GM18867 (cell line): ENCODE measurements at regions not wholly inside any gene's neighbourhood (a gene's known extent, or its start where the extent isn't known, plus 50 kb on each side); places are given as distances from the start of the nearest gene placed in this dataset.
"Not testable (repeated sequence)": the region's sequence is repeated elsewhere in the genome, so short reads cannot be mapped to it uniquely, and the experiment has no call there.

Experiments used
- ATAC-seq: cut with Tn5 transposase; IDR thresholded peaks from one replicate; pipeline ENCODE4 v1.9.1; 2021; ENCODE audit warnings: mild to moderate bottlenecking, moderate library complexity; ENCODE audit not compliant: unreplicated experiment

DNA sequence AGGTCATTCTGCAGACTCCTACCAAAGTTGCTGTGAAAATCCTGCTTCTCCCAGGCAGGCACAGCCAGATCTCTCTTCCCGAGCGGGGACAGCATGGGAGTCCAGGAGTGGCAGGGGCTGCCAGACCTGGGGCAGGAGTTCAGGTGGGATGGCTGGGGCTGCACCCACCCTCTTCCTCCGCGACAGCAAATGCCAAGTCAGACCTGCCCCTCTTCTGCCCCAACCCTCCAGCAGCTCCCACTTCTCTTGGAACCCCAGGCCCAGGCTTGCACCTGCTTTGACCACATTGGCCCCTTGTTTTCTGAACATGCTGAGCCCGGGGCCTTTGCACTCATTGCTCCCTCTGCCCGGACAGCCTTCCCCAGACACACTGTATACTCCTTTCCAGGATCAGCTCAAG is 288.2 kb upstream of the HS6ST1 start:
- ATAC-seq: no peak

DNA sequence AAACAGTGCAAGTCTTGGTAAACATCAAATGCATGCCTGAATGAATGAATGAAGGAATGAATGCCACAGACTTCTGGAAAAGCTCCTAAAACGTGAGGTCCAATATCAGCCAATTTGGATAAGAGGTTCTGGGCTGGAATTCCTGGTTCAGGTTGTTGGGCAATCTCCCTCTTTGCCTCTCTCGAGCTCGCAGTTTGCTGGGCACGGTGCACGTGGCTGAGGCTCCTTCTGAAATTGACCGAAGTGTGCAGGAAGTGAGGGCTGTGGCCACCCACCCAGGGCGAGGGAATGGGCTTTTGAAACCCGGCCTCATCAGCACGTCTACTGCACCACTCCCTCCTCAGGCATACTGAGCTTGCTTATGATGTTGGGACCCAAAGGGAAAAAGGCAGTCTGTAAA is 288.8 kb upstream of the HS6ST1 start:
- ATAC-seq: no peak

DNA sequence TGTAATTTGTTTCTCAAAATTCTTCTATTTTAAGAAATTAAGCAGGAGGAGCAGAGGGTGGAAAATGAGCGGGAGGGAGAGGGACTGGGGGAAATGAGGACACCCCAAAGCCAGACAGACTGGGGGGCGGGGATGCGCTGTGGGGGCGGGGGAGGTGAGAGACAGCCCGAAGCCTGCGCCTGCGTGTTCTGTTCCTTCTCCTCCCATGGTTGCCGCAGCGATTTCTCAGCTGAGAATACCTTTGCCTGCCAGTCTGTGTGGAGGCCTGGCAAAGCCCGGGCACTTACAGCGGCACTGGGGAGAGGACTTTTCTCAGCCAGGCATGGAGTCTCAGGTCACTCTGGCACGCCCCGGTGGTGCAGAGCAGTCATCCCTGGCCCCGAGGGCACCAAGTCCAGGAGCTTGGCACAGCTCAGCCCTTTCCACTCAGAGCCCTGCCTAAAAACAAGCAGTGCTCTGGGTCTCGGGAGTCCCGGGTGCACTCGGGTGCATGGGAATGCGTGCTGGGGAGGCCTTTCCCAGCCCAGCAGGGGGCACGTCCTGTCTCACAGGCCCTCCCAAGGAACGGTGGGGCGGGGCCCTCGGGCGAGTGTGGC is 289.3 kb upstream of the HS6ST1 start:
- ATAC-seq: no peak

DNA sequence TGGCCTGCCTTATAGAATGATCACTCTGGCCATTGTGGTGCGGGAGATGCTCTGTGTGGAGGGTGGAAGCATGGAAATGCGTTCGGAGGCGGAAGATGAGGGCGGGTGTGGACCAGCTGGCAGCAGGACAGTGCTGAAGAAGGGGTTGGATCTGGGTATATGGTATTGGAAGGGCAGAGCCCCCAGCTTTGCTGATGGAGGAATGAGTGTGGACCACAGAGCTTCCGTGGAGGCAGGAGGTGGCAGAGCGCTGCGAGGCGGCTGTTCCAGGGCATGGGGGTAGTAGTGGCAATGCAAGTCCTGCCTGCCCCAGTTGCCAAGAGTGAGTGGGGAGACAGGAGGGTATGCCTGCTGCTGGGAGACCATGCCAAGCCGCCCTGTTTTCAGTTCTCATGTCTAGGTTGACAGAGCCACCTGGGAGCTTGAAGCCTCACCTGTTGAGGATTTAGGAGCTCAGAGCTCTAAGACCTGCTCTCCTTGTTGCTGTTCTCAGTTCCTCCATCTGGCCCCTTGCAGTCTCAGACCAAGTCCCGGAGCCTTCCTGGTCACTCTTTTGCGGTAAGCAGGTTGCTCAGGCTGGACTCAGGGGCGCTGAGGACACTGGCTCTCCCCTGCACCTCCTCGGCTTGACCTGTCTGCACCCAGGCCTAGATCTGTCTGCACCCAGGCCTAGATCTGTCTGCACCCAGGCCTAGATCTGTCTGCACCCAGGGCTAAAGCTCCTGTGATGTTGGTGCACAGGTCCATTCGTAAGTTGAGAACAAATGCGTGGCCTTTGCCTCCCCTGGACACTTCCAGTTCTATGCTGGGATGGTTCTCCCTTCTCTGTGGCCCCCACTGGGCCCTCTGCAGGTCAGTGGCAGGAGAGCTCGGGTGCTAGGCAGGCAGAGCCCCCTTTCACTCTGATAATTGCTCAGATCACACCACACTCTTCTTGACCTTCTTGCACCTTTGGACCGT is 290.5 kb upstream of the HS6ST1 start:
- no peak for ATAC-seq

DNA sequence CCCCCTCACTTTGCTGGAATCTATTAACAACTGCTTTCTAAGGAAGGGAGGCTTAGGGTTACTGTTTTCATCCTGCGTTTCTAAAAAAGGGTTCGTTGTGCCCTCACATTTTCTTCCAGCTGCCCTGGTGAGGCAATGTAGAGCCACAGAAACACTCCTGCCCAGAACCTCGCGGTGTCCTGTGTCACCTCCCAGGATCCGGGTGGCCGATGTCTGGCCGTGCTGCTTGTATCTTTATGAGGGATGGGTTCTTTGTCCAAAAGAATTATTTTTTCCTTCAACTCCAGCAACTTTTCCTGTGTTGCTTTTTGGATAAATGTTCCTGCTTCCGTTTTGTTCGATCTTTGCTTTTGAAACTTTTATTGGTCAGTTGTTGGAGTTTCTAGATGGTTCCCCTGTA is 291.8 kb upstream of the HS6ST1 start:
- ATAC-seq: no peak

DNA sequence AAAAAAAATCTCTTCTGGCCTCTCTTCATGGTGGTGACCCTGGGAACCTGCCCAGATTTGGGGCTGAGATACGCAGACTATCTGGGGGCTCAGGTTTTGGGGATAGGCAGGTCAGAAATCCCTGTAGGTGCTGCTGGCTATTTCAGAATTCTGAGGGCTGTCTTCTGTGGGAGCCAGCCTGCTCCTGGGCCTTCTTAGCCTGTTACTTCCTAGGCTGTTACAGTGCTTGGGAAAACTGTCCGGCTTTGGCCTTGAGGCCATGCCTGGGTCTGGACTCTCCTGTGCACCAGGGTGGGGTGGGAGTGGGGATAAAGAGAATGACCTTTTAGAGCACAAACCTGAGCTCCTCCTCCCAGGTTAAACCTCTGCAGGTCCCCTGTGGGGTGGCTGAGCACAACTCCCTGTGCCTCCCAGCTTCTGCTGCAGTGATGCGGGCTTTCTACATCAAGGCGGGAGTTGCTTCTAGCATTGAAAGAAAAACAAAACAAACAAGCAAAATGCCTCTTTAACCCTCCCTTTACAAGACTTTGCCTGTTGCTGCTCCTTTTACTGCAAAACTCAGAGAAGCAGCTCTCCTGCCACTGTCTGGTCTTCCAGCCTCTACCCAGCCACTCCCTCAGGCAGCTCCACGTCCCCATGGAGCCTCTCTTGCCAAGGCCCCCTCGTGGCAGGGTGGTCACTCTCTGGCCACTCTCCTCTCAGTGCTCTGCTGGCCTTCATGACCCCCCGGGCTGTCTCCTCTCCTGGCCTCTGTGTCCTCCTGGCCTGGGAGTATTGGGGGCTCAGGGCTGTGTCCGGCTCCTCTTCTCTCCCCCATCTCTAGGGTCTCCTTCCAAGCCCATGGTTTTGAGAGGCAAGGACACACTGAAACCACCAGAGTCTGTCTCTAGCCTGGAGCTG is 293.0 kb upstream of the HS6ST1 start:
- no peak for ATAC-seq

DNA sequence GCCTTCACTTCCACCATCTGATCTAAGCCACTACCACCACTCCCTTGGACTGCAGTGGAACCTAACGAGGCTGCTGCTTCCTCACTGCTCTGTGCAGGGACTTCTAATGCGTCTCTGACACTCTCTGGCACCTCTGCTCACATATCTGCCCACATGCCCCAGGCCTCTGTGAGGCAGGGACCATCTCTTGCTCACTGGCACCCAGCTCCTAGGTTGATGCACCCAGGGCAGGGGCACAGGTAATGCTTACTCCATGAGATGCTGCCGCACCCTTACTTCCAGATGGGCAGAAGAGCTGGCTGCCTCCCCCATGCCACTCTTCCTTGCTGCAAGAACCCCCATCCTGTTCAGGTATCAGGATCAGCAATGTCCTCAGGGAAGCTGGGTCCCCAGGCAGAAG is 294.0 kb upstream of the HS6ST1 start:
- ATAC-seq: no peak

DNA sequence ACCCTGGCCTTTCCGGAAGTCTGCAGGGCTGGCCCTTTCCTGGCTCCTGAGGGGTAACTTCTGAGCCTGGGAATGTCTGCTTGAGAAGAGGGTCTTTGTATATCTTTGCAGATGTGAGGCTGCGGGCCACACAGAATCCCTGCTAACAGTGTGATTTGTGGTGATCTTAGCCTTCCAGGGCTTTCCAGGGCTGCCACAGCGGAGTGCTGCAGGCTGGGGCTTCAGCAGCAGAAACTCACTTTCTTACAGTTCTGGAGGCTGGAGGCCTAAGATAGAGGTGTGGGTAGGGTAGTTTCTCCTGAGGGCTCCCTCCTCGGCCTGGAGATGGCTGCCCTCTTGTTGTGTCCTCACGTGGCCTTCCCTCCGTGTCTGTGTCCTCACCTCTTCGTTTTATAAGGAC is 294.7 kb upstream of the HS6ST1 start:
- no peak for ATAC-seq

DNA sequence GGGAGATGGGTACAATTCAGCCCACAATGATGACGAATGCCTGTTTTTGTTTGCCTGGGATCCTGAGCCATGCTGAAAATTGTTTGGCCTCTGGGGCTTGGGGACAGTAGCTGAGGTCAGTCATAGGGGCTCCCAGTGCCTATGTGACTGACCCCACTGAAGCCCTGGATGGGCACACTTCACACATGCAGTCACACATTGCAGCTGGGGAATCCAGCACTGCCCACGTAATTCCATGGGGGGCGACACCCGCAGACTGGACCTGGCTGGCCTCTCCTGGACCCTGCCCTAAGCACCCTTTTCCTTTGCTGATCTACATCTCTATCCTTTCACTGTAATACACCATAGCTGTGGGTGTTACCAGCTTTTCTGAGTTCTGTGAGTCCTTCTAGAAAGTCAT is 295.2 kb upstream of the HS6ST1 start:
- ATAC-seq: no peak

DNA sequence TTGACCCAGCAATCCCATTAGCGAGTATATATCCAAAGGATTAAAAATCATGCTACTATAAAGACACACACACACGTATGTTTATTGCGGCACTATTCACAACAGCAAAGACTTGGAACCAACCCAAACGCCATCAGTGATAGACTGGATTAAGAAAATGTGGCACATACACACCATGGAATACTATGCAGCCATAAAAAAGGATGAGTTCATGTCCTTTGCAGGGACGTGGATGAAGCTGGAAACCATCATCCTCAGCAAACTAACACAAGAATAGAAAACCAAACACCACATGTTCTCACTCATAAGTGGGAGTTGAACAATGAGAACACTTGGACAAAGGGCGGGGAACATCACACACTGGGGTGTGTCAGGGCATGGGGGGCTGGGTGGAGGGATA is 296.2 kb upstream of the HS6ST1 start:
- not testable (repeated sequence) for ATAC-seq

DNA sequence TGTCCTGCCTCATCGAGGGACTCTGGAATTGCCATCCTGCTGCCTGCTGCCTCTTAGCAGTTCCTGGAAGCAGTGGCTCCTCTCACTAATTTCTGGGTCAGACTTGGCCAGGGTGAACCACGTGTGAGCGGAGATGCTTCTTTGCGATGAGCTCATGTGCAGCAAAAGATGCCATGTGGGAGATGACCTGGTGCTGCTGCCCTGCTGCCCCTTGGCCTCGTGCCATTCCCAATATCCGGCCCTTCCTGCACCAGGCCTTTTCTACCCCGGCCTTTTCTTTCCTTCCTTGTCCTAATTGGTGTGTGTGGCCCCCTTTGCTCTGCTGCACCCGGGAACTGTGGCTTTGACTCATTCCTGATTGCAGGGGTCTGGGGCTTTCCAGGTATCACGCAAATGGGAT is 296.9 kb upstream of the HS6ST1 start:
- no peak for ATAC-seq

DNA sequence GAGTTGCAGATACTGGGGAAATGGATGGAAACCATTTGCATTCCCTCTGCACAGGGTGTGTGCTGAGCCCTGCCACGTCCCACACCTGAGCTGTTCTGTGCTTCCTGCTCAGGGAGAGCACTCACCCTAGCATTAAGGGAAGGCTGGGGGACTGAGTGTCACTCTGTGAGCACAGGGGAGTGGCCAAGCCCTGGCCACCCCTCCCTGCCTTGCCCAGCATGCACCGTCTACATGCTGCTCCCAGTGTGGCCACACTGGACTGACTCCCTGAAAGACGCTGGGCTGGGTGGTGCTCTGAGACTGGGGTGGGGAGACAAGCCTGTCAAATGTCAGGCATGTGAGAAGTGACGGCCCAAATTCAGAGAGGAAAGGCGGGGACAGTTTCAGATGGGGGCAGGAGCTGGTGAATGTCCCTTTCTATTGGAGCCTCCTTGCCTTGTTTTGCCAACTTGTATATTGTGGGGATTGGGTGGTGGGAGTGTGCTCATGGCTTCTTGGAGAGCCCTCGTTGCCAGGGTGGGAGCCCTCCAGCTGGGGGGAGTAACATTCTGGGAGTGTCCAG is 298.4 kb upstream of the HS6ST1 start:
- no peak for ATAC-seq

DNA sequence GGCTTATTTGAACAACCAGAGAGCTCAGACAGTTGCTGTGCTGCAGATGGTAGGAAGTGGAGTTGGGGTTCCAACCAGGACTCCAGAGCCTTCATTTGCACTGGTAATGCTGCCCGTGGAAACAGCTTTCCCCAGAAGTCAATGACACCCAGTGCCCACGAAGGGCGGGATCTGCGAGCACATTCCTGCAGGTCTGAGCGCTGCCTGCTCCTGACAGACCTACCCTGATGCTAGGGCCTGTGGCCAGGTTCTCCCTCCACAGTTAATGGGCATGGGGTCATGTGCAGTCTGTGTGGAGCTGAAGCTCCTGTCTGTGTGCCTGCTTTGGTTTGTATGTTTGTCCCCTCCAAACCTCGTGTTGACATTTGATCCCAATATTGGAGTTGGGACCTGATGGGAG is 299.0 kb upstream of the HS6ST1 start:
- ATAC-seq: no peak

DNA sequence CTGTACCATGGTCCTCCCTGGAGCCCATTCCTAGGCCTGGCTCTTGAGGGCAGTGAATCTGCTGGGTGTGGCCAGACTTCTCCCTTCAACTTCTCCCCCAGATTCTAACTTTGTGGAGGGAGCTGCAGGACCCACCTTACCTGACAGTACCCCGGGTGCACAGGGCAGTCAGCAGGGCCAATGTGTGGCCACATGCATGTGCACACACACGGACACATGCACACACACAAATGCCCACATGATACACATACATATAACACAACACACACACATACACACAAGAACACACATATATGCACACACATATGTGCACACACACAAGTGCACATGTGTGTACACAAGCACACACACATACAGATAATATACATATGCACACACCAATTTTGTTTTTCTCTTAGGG is 300.0 kb upstream of the HS6ST1 start:
- no peak for ATAC-seq

DNA sequence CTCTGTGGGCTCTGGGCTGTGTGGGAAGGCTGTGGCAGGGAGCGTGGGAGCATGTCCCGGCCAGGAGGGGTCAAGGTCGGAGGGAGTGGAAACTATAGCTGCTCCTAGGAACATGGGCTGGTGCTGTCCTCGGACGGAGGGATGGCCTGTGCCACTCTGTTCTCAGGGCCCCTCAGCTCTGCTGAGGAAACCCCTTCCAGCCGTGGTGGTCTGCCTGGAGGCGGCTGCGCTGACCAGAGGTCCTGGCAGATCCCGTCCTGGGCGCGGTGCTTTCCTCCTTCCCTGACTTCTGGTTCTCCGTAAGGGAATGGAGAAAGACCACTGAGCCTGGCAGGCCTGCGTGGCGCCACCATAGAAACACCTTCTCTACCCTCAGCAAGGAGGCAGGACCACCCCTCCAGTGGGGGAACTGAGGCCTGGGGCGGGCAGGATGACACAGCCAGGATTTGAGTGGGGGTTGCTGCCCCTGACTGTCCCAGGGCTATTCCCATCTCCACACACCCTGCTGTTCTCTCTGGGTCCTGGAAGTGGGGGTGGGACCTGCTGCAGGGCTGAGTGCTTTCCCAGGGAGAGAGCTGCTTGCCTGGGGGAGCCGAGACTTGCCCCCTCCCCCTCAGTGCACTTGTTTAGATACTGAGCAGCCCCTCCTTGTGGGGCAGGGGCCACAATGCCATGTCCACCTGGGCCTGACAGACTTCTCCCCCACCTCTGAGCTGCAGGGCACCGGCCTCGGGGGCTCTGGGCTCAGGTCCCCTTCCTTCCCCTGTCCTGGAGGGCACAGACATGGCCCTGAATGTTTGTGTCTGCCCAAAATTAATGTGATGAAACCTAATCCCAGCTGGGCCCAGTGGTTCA is 301.0 kb upstream of the HS6ST1 start:
- no peak for ATAC-seq

DNA sequence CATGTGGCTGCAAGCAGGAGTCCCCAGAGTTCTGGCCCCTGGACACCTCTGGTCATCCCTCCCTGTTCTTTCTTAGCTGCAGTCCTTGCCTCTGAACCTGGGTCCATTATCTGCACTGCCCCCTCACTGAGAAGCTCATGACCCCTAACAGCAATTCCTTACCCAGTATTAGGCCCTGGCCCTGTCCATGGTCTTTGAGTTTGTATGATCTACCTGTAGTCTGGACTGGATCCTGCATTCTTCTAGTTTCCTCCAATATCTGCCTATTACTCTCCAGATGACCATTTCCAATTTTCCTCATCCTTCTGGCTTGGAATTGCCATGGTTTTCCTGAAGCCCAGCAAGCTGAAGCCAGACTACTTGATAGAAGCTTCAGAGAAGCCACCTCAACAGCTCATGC is 302.4 kb upstream of the HS6ST1 start:
- no peak for ATAC-seq

DNA sequence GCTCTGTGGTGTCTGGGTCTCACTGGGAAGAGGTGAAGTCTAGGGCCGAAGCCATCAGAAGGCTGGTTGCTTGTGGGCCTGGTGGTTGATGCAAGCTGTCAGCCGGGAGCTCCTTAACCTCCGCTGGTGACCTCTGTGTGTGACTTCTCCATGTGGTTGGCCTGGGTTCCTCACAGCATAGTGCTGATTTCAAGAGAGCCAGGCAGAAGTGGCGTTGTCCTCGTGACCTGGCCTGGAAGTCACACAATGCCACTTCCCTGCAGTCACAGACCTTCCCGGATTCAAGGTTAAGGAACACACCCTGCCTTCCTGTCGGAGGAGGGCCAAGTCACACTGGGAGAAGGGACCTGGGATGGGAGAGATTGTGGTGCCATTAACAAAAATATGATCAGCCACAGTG is 303.7 kb upstream of the HS6ST1 start:
- ATAC-seq: no peak

DNA sequence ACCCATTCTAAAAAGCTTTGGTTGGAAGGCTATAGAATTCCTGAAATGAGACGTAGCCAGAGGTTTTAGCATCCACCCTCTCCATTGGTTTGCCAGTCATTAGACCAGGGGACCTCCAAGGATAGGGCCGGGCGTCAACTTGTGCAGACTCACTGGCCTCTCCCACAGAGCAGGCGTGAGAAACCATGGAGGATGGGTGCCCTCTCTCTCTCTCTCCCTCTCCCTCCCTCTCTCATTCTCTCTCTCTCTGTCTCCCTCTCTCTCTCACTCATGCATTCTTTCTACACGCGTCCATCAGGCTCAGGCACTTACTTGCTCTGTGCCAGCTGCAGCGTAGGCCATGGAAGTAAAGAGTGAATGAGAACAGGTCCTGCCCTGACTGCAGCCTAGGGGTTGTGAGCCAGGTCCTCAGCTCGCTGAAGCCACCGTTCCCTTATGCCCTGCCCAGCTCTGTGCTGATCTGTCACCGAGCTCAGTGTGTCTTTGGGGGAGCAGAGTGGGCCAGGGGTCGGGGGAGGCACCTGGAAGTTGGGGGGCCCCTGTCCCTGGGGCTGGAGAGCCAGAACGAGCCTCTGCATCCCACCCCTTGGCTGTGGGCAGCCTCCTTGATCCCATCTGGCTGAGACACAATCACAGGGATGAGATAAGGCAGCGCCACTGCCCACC is 304.4 kb upstream of the HS6ST1 start:
- ATAC-seq: no peak
